ENCODE measurements at regions not wholly inside any gene's neighbourhood (a gene's known extent, or its start where the extent isn't known, plus 50 kb on each side); places are given as distances from the start of the nearest gene placed in this dataset.

- Histone ChIP-seq H3F3A (ENCODE audit: insufficient read depth) (no peaks in the 10 kb centered on the region), H3K9ac (ENCODE audit: low read length) (no peak overlapping the region), H3K9me2 (replicated peaks; ENCODE audit: insufficient read depth, low read length) (no peaks in the 10 kb centered on the region), H3K79me2 (ENCODE audit: insufficient read depth, low read length) (no peaks in the 10 kb centered on the region), H3K4me2 (ENCODE audit: low read depth, low read length, poor library complexity, severe bottlenecking) (no peak overlapping the region), H4K20me1 (ENCODE audit: low read depth, low read length) (no peaks in the 10 kb centered on the region), H3K36me3 (ENCODE audit: low read length) (no peaks in the 10 kb centered on the region), H2AFZ (ENCODE audit: low read depth, low read length, severe bottlenecking) (no peak overlapping the region), H3K4me3 (ENCODE audit: insufficient read depth, low read length, poor library complexity, severe bottlenecking) (no peak overlapping the region), H3K27me3 (ENCODE audit: low read length) (no peaks in the 10 kb centered on the region), H3K27ac (ENCODE audit: low read depth, low read length) (no peak overlapping the region), H3K9me3 (ENCODE audit: insufficient read depth, low read length) (no peaks in the 10 kb centered on the region)
- TF ChIP-seq EZH2phosphoT487 (conservative IDR thresholded peaks at IDR 0.05; ENCODE audit: low read length) = no peak
- no peak for TF ChIP-seq CTCF (IDR thresholded peaks at IDR 0.05; ENCODE audit: insufficient read depth, low read length, poor library complexity, severe bottlenecking)
Observed at GRCh38 chr10:53619671-53620070, 847.1 kb upstream of the MBL2 start.

GRCh38 chr10:53607691-53608090, 835.1 kb upstream of the MBL2 start:
- Histone ChIP-seq H3K4me2 (ENCODE audit: low read depth, low read length, poor library complexity, severe bottlenecking) (no peak overlapping the region), H3K9ac (ENCODE audit: low read length) (no peak overlapping the region), H2AFZ (ENCODE audit: low read depth, low read length, severe bottlenecking) (no peak overlapping the region), H3K9me2 (replicated peaks; ENCODE audit: insufficient read depth, low read length) (no peaks in the 10 kb centered on the region), H3K79me2 (ENCODE audit: insufficient read depth, low read length) (no peaks in the 10 kb centered on the region), H3K27ac (ENCODE audit: low read depth, low read length) (no peak overlapping the region), H3K27me3 (ENCODE audit: low read length) (no peaks in the 10 kb centered on the region), H3K9me3 (ENCODE audit: insufficient read depth, low read length) (no peaks in the 10 kb centered on the region), H3K36me3 (ENCODE audit: low read length) (no peaks in the 10 kb centered on the region), H3F3A (ENCODE audit: insufficient read depth) (no peaks in the 10 kb centered on the region), H3K4me3 (ENCODE audit: insufficient read depth, low read length, poor library complexity, severe bottlenecking) (no peak overlapping the region), H4K20me1 (ENCODE audit: low read depth, low read length) (no peaks in the 10 kb centered on the region)
- TF ChIP-seq CTCF (IDR thresholded peaks at IDR 0.05; ENCODE audit: insufficient read depth, low read length, poor library complexity, severe bottlenecking) (no peak), EZH2phosphoT487 (conservative IDR thresholded peaks at IDR 0.05; ENCODE audit: low read length) (no peak)

GRCh38 chr10:53606981-53607380, 834.4 kb upstream of the MBL2 start:
- TF ChIP-seq EZH2phosphoT487 (conservative IDR thresholded peaks at IDR 0.05; ENCODE audit: low read length) (no peak), CTCF (IDR thresholded peaks at IDR 0.05; ENCODE audit: insufficient read depth, low read length, poor library complexity, severe bottlenecking) (no peak)
- Histone ChIP-seq H3K27ac (ENCODE audit: low read depth, low read length) (no peak overlapping the region), H3K27me3 (ENCODE audit: low read length) (no peaks in the 10 kb centered on the region)

More at GRCh38 chr10:53606981-53607380, 834.4 kb upstream of the MBL2 start:
- no peak overlapping the region for H3K4me2 ChIP-seq (ENCODE audit: low read depth, low read length, poor library complexity, severe bottlenecking)
- no peaks in the 10 kb centered on the region for H3K9me2 ChIP-seq (replicated peaks; ENCODE audit: insufficient read depth, low read length)
- no peaks in the 10 kb centered on the region for H3K9me3 ChIP-seq (ENCODE audit: insufficient read depth, low read length)
- no peaks in the 10 kb centered on the region for H3K79me2 ChIP-seq (ENCODE audit: insufficient read depth, low read length)
- no peaks in the 10 kb centered on the region for H3F3A ChIP-seq (ENCODE audit: insufficient read depth)
- H2AFZ ChIP-seq (ENCODE audit: low read depth, low read length, severe bottlenecking) = no peak overlapping the region
- H4K20me1 ChIP-seq (ENCODE audit: low read depth, low read length) = no peaks in the 10 kb centered on the region
- H3K9ac ChIP-seq (ENCODE audit: low read length) = no peak overlapping the region
- H3K4me3 ChIP-seq (ENCODE audit: insufficient read depth, low read length, poor library complexity, severe bottlenecking) = no peak overlapping the region
- H3K36me3 ChIP-seq (ENCODE audit: low read length) = no peaks in the 10 kb centered on the region

All from SU-DHL-6 (cell line).